Hepatocyte (in vitro differentiated cells): ENCODE measurements at regions not wholly inside any gene's neighbourhood (a gene's known extent, or its start where the extent isn't known, plus 50 kb on each side); places are given as distances from the start of the nearest gene placed in this dataset.

ENCODE experiments used
- DNase-seq: peaks from one replicate; pipeline ENCODE4 v3.0.0-alpha.2; 2016; ENCODE audit warnings: low spot score
- H2AFZ ChIP-seq: fragments of 200-600 bp; sonication (generic); 2 replicates; pipeline ENCODE4 v1.6.0; 2016; ENCODE audit warnings: antibody characterized with exemption, mild to moderate bottlenecking
- H3K27ac ChIP-seq: fragments of 200-600 bp; sonication (generic); 2 replicates; pipeline ENCODE4 v1.5.1; 2016; ENCODE audit warnings: mild to moderate bottlenecking
- H3K27me3 ChIP-seq: fragments of 200-600 bp; sonication (generic); 2 replicates; pipeline ENCODE4 v1.6.1; 2016
- H3K36me3 ChIP-seq: fragments of 200-600 bp; sonication (generic); replicated peaks from 2 replicates; pipeline ENCODE4 v1.5.1; 2016; ENCODE audit warnings: low read depth; ENCODE audit not compliant: insufficient read depth
- H3K4me1 ChIP-seq: fragments of 200-600 bp; sonication (generic); 2 replicates; pipeline ENCODE4 v1.5.1; 2016; ENCODE audit warnings: mild to moderate bottlenecking, moderate library complexity; ENCODE audit not compliant: insufficient read depth
- H3K4me2 ChIP-seq: fragments of 200-600 bp; sonication (generic); 2 replicates; pipeline ENCODE4 v1.6.0; 2016
- H3K4me3 ChIP-seq: fragments of 200-600 bp; sonication (generic); 2 replicates; pipeline ENCODE4 v1.5.1; 2016; ENCODE audit warnings: mild to moderate bottlenecking
- H3K79me2 ChIP-seq: fragments of 200-600 bp; sonication (generic); 2 replicates; pipeline ENCODE4 v1.6.0; 2017; ENCODE audit warnings: mild to moderate bottlenecking
- H3K9me2 ChIP-seq: fragments of 200-600 bp; sonication (generic); replicated peaks from 2 replicates; pipeline ENCODE4 v1.6.0; 2017; ENCODE audit warnings: mild to moderate bottlenecking; ENCODE audit not compliant: insufficient read depth
- H3K9me3 ChIP-seq: fragments of 200-600 bp; sonication (generic); 2 replicates; pipeline ENCODE4 v1.5.1; 2016; ENCODE audit warnings: low read depth, mild to moderate bottlenecking
- H4K20me1 ChIP-seq: fragments of 200-600 bp; sonication (generic); 2 replicates; pipeline ENCODE4 v1.6.0; 2016; ENCODE audit warnings: mild to moderate bottlenecking; ENCODE audit not compliant: insufficient read depth, poor library complexity, severe bottlenecking
- CTCF ChIP-seq: fragments of 200-600 bp; sonication (generic); IDR thresholded peaks from 2 replicates; pipeline ENCODE4 v1.5.1; 2016; ENCODE audit warnings: antibody characterized with exemption, mild to moderate bottlenecking; ENCODE audit not compliant: poor library complexity
- EZH2 ChIP-seq: fragments of 200-600 bp; sonication (generic); IDR thresholded peaks from 2 replicates; pipeline ENCODE4 v1.6.1; 2016; ENCODE audit warnings: antibody characterized with exemption, mild to moderate bottlenecking, borderline replicate concordance
- EZH2phosphoT487 ChIP-seq: fragments of 200-600 bp; sonication (generic); IDR thresholded peaks from one replicate; pipeline ENCODE4 v1.6.1; 2018; ENCODE audit warnings: antibody characterized with exemption, mild to moderate bottlenecking, low read depth, moderate library complexity; ENCODE audit not compliant: unreplicated experiment, severe bottlenecking
- WGBS: methylation state at CpG from one replicate; pipeline ENCODE4 v1.1.6; 2016; ENCODE audit warnings: low lambda C conversion rate; ENCODE audit errors: missing lambda C conversion rate; 5-methylcytosine and 5-hydroxymethylcytosine counted together

GRCh38 chr3:141434255-141434654 lies 52.6 kb upstream of the RASA2 start:
- no peaks in the 10 kb centered on the region for H3K27me3 ChIP-seq
- no peak for DNase-seq
- WGBS, result 100% methylated on average over 2 of the region's 2 CpGs
- no peaks in the 10 kb centered on the region for H3K36me3 ChIP-seq
- H3K4me3 ChIP-seq, result no peak overlapping the region
- peaks cover 30% of the 10 kb centered on the region for H3K4me1 ChIP-seq
- H3K4me2 ChIP-seq, result no peak overlapping the region
- H2AFZ ChIP-seq, result no peak overlapping the region
- H3K79me2 ChIP-seq, result peaks cover 45% of the 10 kb centered on the region
- no peaks in the 10 kb centered on the region for H4K20me1 ChIP-seq
- TF ChIP-seq EZH2 (no peak), EZH2phosphoT487 (no peak), CTCF (no peak)
- peak overlapping the region; percentile 9 for H3K27ac ChIP-seq
- H3K9me3 ChIP-seq, result no peaks in the 10 kb centered on the region
- H3K9me2 ChIP-seq, result no peaks in the 10 kb centered on the region

GRCh38 chr3:141436180-141436579 lies 50.6 kb upstream of the RASA2 start:
- WGBS, result 73% methylated on average over 3 of the region's 3 CpGs
- TF ChIP-seq EZH2phosphoT487 (no peak), CTCF (no peak), EZH2 (no peak)
- Histone ChIP-seq H3K9me3 (no peaks in the 10 kb centered on the region), H3K79me2 (peaks cover 53% of the 10 kb centered on the region), H3K4me1 (peaks cover 34% of the 10 kb centered on the region), H3K36me3 (no peaks in the 10 kb centered on the region), H3K4me2 (no peak overlapping the region), H4K20me1 (no peaks in the 10 kb centered on the region), H3K4me3 (no peak overlapping the region), H2AFZ (no peak overlapping the region), H3K9me2 (no peaks in the 10 kb centered on the region), H3K27ac (peak overlapping the region; percentile 69), H3K27me3 (no peaks in the 10 kb centered on the region)
- no peak for DNase-seq
